NB4 (cell line): ENCODE measurements at regions not wholly inside any gene's neighbourhood (a gene's known extent, or its start where the extent isn't known, plus 50 kb on each side); places are given as distances from the start of the nearest gene placed in this dataset.

Experiments
- DNase-seq: peaks from one replicate; pipeline ENCODE4 v3.0.0; 2010; ENCODE audit warnings: low read depth
- H3K4me3 ChIP-seq: one replicate; pipeline ENCODE4 v1.5.1; 2011; ENCODE audit warnings: mild to moderate bottlenecking, low read depth, low read length, moderate library complexity
- MYC ChIP-seq: IDR thresholded peaks from 2 replicates; pipeline ENCODE4 v1.6.1; 2011; ENCODE audit warnings: low read depth, low read length
- POLR2A ChIP-seq: IDR thresholded peaks from 2 replicates; pipeline ENCODE4 v1.6.1; 2011; ENCODE audit warnings: mild to moderate bottlenecking; ENCODE audit not compliant: insufficient read length; ENCODE audit errors: extremely low read depth
- TF ChIP-seq, protein P1 (sequence below): IDR thresholded peaks from one replicate; pipeline ENCODE4 v1.5.1; 2012; ENCODE audit warnings: low read depth, low read length
- TF ChIP-seq, protein P2 (sequence below): IDR thresholded peaks from 2 replicates; pipeline ENCODE4 v1.6.1; 2011; ENCODE audit warnings: low read depth, low read length

- TF ChIP-seq MYC, result no peak
- TF ChIP-seq, protein P1, sequence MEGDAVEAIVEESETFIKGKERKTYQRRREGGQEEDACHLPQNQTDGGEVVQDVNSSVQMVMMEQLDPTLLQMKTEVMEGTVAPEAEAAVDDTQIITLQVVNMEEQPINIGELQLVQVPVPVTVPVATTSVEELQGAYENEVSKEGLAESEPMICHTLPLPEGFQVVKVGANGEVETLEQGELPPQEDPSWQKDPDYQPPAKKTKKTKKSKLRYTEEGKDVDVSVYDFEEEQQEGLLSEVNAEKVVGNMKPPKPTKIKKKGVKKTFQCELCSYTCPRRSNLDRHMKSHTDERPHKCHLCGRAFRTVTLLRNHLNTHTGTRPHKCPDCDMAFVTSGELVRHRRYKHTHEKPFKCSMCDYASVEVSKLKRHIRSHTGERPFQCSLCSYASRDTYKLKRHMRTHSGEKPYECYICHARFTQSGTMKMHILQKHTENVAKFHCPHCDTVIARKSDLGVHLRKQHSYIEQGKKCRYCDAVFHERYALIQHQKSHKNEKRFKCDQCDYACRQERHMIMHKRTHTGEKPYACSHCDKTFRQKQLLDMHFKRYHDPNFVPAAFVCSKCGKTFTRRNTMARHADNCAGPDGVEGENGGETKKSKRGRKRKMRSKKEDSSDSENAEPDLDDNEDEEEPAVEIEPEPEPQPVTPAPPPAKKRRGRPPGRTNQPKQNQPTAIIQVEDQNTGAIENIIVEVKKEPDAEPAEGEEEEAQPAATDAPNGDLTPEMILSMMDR, result no peak
- TF ChIP-seq POLR2A, result no peak
- TF ChIP-seq, protein P2, sequence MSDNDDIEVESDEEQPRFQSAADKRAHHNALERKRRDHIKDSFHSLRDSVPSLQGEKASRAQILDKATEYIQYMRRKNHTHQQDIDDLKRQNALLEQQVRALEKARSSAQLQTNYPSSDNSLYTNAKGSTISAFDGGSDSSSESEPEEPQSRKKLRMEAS, result no peak
- no peak for DNase-seq
- no peak overlapping the region for H3K4me3 ChIP-seq
These were observed 589.9 kb downstream of the PCDH19 start for GRCh38 chrX:99820197-99820596.

- no peak overlapping the region for H3K4me3 ChIP-seq
- DNase-seq, result no peak
- no peak for TF ChIP-seq MYC
- TF ChIP-seq, protein P1, result no peak
- TF ChIP-seq, protein P2, result no peak
- no peak for TF ChIP-seq POLR2A
These were observed 610.1 kb downstream of the PCDH19 start for GRCh38 chrX:99800016-99800415.

DNA sequence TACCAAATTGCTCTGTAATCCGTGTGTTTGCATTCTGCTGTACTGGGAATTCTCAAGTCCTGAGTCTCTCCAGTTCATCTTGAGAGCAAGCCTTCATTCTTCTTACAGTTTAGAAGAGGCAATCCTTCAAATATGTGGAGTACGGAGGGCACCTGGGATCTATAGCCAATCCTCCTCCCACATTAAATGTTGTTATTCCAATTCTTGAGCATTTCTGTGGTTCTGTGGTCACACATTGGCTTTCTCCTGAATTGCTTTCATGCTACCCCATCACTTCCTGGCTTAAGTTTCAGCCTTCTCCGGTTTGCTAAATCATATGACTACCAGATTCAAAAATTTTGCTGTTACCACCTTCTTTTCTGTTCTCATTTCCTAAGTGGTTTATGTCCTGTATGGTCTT is 611.1 kb downstream of the PCDH19 start:
- no peak for DNase-seq
- TF ChIP-seq POLR2A (no peak), MYC (no peak)
- TF ChIP-seq, protein P2, result no peak
- TF ChIP-seq, protein P1, result no peak
- H3K4me3 ChIP-seq, result no peak overlapping the region

- TF ChIP-seq, protein P1, result peak; percentile 3
- no peak for TF ChIP-seq MYC
- peak; percentile 1 for DNase-seq
- no peak overlapping the region for H3K4me3 ChIP-seq
These were observed 614.6 kb downstream of the PCDH19 start for GRCh38 chrX:99795495-99795894.

DNA sequence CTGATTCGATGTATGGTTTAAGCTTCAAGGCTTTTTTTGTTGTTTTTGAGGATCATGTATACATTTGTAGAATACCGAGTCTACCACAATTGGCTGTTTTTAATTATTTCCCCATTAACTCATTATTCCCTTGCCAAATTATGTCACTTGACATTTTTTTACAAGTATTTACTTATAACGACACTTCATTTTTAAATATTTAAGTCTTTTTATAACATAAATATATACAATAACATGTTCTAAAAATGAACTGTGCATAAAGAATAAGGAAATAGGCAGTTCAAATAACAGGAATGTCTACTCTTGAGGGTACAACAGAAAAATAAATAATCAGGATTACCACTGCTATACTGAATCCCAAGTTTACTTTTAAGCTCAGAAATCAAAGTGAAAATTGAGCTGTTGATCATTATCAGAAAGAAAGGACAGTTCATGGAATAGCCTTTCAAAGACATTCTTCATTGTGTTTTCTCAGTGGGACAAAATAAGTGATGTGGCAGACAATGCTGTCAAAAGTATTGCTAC is 627.5 kb downstream of the PCDH19 start:
- no peak for DNase-seq
- H3K4me3 ChIP-seq, result no peak overlapping the region
- TF ChIP-seq MYC (no peak), POLR2A (no peak)
- TF ChIP-seq, protein P2, result no peak
- TF ChIP-seq, protein P1, result no peak

DNA sequence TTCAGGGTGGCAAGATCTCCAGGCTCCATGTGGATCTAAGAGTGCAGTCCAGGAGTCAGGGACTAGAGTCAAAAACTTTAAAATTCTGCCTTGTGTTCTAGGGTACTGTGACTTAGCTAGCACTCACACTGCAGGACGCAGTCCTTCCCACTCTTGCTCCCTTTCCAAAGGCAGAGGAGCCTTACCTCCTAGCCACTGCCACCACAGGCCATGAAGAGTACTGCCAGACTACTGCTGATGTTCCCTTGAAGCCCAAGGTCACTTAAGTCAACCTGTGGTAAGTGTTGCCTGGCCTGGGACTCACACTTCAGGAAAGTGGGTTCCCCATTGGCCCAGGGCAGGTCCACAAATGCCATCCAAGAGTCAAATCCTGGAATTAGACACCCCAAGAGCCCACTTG is 632.2 kb downstream of the PCDH19 start:
- no peak for TF ChIP-seq POLR2A
- TF ChIP-seq, protein P1, result no peak
- no peak for TF ChIP-seq MYC
- TF ChIP-seq, protein P2, result no peak
- no peak for DNase-seq
- H3K4me3 ChIP-seq, result no peak overlapping the region
